Esophagus muscularis mucosa (tissue), 4 donors: ENCODE measurements at regions not wholly inside any gene's neighbourhood (a gene's known extent, or its start where the extent isn't known, plus 50 kb on each side); places are given as distances from the start of the nearest gene placed in this dataset.

Experiments used
- DNase-seq: peaks from one replicate; pipeline ENCODE4 v3.0.0-alpha.2; 2017; ENCODE audit errors: extremely low spot score
- H3K27ac ChIP-seq, 4 donors: fragments of 200-600 bp; sonication (generic); replicated peaks in 1 of 4; 1 replicate in 3 of 4; 2 replicates in 1 of 4; pipeline ENCODE4 v1.5.1; 2016 to 2019; ENCODE audit warnings: mild to moderate bottlenecking in 1 of 4
- H3K27me3 ChIP-seq, 4 donors: fragments of 200-600 bp; sonication (generic); one replicate each; pipeline versions ENCODE4 v1.5.1 to v1.6.0; 2016 to 2019
- H3K36me3 ChIP-seq, 4 donors: fragments of 200-600 bp; sonication (generic); one replicate each; pipeline ENCODE4 v1.5.1; 2016 to 2019
- H3K4me1 ChIP-seq, 4 donors: fragments of 200-600 bp; sonication (generic); one replicate each; pipeline ENCODE4 v1.5.1; 2016 to 2019
- H3K4me3 ChIP-seq, 4 donors: fragments of 200-600 bp; sonication (generic); 1 replicate in 2 of 4; 2 replicates in 2 of 4; pipeline ENCODE4 v1.5.1; 2016 to 2019; ENCODE audit warnings: mild to moderate bottlenecking in 4 of 4, moderate library complexity in 1 of 4
- H3K9me3 ChIP-seq, 4 donors: fragments of 200-600 bp; sonication (generic); 1 replicate in 3 of 4; 2 replicates in 1 of 4; pipeline ENCODE4 v1.5.1; 2016 to 2019
- CTCF ChIP-seq, 3 experiments: fragments of 200-600 bp in 2 of 3; fragments of 450-650 bp in 1 of 3; sonication (generic) in 2 of 3; IDR thresholded peaks; one replicate each; pipeline ENCODE4 v1.5.1; 2017 to 2019; ENCODE audit warnings: antibody characterized with exemption in 3 of 3, mild to moderate bottlenecking in 2 of 3, moderate library complexity in 1 of 3
- EP300 ChIP-seq: sonication (generic); formaldehyde crosslinking; IDR thresholded peaks from one replicate; pipeline ENCODE4 v1.6.1; 2017; ENCODE audit warnings: antibody characterized with exemption
- POLR2A ChIP-seq: fragments of 450-650 bp; IDR thresholded peaks from one replicate; pipeline ENCODE4 v1.6.1; 2017; ENCODE audit warnings: antibody characterized with exemption, moderate library complexity, mild to moderate bottlenecking, low read depth
- POLR2AphosphoS5 ChIP-seq, 2 donors: sonication (generic); formaldehyde crosslinking; IDR thresholded peaks; one replicate each; pipeline ENCODE4 v1.6.1; 2017; ENCODE audit warnings: antibody characterized with exemption in 2 of 2
- WGBS: methylation state at CpG from one replicate; pipeline ENCODE4 v1.1.5; 2018; 5-methylcytosine and 5-hydroxymethylcytosine counted together
- intact Hi-C: fragments of 100-400 bp; cut with DNase I; formaldehyde crosslinking; loops from one replicate; pipeline ENCODE4 v1.15.1; 2023

DNA sequence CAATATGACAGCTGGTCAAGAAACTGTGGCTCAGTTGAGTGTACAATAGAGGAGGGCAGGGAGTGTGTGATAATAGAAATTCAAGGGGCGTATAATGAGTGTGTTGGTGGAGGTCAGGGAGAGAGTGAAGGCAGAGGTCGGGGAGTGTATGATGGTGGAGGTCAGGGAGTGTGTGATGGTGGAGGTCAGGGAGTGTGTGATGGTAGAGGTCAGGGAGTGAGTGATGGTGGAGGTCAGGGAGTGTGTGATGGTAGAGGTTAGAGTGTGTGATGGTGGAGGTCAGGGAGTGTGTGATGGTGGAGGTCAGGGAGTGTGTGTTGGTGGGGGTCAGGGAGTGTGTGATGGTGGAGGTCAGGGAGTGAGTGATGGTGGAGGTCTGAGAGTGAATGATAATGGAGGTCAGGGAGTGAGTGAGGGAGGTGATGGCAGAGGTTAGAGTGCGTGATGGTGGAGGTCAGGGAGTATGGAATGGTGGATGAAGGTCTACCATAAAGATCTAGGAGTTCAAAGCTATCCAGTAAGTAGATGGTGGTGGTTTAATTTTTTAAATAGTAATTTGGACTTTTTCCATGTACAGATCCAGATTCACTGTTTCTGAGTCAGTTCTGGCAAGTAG is 57.7 kb upstream of the TNS3 start:
- Histone ChIP-seq H3K9me3 (no peaks in the 10 kb centered on the region), H3K4me1 (peaks cover 26 to 71% (median 70%) of the 10 kb centered on the region in 4 donors), H3K4me3 (no peak overlapping the region), H3K27me3 (no peaks in the 10 kb centered on the region), H3K36me3 (no peaks in the 10 kb centered on the region), H3K27ac (peak overlapping the region; percentile 39 to 64 (median 54))
- TF ChIP-seq POLR2AphosphoS5 (IDR thresholded peaks at IDR 0.05) (no peak), POLR2A (no peak), EP300 (no peak), CTCF (IDR thresholded peaks at IDR 0.05) (no peak)
- intact Hi-C loops: loop anchor here (5.0 to 10.0 kb wide), 3 partner anchors 47 to 135 kb away; no protein-coding TSS in a partner anchor
- WGBS: 92% methylated on average over 3 of the region's 3 CpGs
- no peak for DNase-seq

- no peaks in the 10 kb centered on the region for H3K36me3 ChIP-seq
- H3K9me3 ChIP-seq: no peaks in the 10 kb centered on the region
- no peak for DNase-seq
- WGBS: 53% methylated on average over 14 of the region's 14 CpGs
- intact Hi-C loops: loop anchor here (5.0 to 10.0 kb wide), 3 partner anchors 46 to 136 kb away; no protein-coding TSS in a partner anchor
- H3K4me1 ChIP-seq: peaks cover 26 to 77% (median 77%) of the 10 kb centered on the region in 4 donors
- H3K4me3 ChIP-seq: no peak overlapping the region
- H3K27me3 ChIP-seq: no peaks in the 10 kb centered on the region
- TF ChIP-seq POLR2A: no peak
- peak; percentile 27 to 58 for TF ChIP-seq POLR2AphosphoS5 (IDR thresholded peaks at IDR 0.05)
- peak overlapping the region; percentile 39 to 64 (median 54) for H3K27ac ChIP-seq
These were observed 56.9 kb upstream of the TNS3 start for GRCh38 chr7:47638679-47639315.

GRCh38 chr7:47636433-47637175 is 54.7 kb upstream of the TNS3 start:
- Histone ChIP-seq H3K36me3 (no peaks in the 10 kb centered on the region), H3K4me3 (peak overlapping the region in 1 of 4 donors; percentile 11), H3K9me3 (no peaks in the 10 kb centered on the region), H3K27ac (peak overlapping the region; percentile 60 to 83 (median 78)), H3K4me1 (peaks cover 26 to 81% (median 76%) of the 10 kb centered on the region in 4 donors), H3K27me3 (no peaks in the 10 kb centered on the region)
- 43% methylated on average over 17 of the region's 20 CpGs for WGBS
- intact Hi-C loops: loop anchor here (5.0 to 10.0 kb wide), 3 partner anchors 44 to 138 kb away; no protein-coding TSS in a partner anchor
- TF ChIP-seq POLR2AphosphoS5 (IDR thresholded peaks at IDR 0.05): peak in 1 of 2 donors; percentile 20
- no peak for TF ChIP-seq EP300
- DNase-seq: no peak

GRCh38 chr7:47636081-47636432 is 54.1 kb upstream of the TNS3 start:
- 43% methylated on average over 3 of the region's 4 CpGs for WGBS
- no peak for DNase-seq
- Histone ChIP-seq H3K4me1 (peaks cover 26 to 76% (median 71%) of the 10 kb centered on the region in 4 donors), H3K9me3 (no peaks in the 10 kb centered on the region), H3K36me3 (no peaks in the 10 kb centered on the region), H3K27ac (peak overlapping the region; percentile 60 to 83 (median 78)), H3K4me3 (peak overlapping the region in 1 of 4 donors; percentile 11), H3K27me3 (no peaks in the 10 kb centered on the region)
- intact Hi-C loops: loop anchor here (5.0 to 10.0 kb wide), 3 partner anchors 44 to 139 kb away; no protein-coding TSS in a partner anchor
- TF ChIP-seq EP300 (no peak), CTCF (IDR thresholded peaks at IDR 0.05) (no peak), POLR2A (no peak), POLR2AphosphoS5 (IDR thresholded peaks at IDR 0.05) (no peak)

DNA sequence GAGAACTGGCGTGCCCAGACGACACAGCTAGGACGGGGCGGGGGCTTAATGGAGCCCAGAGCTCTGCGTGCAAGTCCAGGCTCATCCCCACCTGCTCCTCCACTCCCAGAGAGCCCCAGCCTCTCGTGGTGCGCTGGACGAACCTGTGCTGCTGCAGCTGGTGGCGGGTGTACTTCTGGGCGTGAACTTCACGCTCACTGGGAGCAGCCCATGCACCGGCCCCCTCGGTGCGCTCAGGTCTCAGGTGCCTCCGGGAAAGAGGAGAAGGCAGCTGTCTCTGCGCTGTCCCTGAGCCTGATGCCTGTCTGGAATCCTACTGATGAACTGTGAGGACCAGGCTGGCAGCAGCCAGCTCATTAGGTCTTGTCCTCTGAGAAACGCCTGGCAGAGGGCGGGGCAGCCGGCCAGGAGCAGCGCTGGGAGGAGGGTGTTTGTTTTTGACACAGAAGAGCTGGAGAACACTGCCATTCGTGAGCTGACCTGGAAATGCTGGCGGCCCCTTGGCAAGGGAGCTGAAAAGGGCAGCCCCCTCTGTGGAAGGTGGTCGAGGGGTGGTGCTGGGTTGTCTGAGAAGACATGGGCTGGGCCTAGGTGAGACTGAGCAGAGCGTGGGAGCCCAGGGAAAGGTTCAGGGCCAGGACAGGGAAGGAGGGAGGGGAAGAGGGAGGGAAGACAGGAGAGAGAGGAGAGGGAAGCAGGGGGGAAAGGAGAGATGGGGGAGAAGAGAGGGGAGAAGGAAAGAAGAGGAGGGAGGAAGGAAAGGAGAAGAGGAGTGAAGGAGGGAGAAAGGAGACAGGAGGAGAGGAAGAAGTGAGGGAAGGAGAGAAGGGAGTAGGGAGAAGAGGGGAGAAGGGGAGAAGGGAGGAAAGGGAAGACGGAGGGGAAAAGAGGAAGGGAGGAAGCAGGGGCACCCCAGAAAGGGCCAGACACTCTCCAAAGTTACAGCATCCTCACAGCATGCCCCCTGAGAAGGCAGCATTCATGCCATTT is 53.5 kb upstream of the TNS3 start:
- H3K9me3 ChIP-seq: no peaks in the 10 kb centered on the region
- peaks cover 26 to 70% (median 64%) of the 10 kb centered on the region in 4 donors for H3K4me1 ChIP-seq
- TF ChIP-seq POLR2A (no peak), CTCF (IDR thresholded peaks at IDR 0.05) (no peak), POLR2AphosphoS5 (IDR thresholded peaks at IDR 0.05) (peak in 1 of 2 donors; percentile 10)
- peak overlapping the region; percentile 60 to 83 (median 78) for H3K27ac ChIP-seq
- H3K36me3 ChIP-seq: no peaks in the 10 kb centered on the region
- intact Hi-C loops: loop anchor here (5.0 to 10.0 kb wide), 3 partner anchors 43 to 139 kb away; no protein-coding TSS in a partner anchor
- DNase-seq: no peak
- WGBS: 74% methylated on average over 11 of the region's 25 CpGs
- H3K4me3 ChIP-seq: peak overlapping the region in 2 of 4 donors; percentile 7 to 21
- no peaks in the 10 kb centered on the region for H3K27me3 ChIP-seq
